Hepatocyte (in vitro differentiated cells): ENCODE measurements at regions not wholly inside any gene's neighbourhood (a gene's known extent, or its start where the extent isn't known, plus 50 kb on each side); places are given as distances from the start of the nearest gene placed in this dataset.

ENCODE experiments used
- EZH2 ChIP-seq: fragments of 200-600 bp; sonication (generic); IDR thresholded peaks from 2 replicates; pipeline ENCODE4 v1.6.1; 2016; ENCODE audit warnings: antibody characterized with exemption, mild to moderate bottlenecking, borderline replicate concordance
- EZH2phosphoT487 ChIP-seq: fragments of 200-600 bp; sonication (generic); IDR thresholded peaks from one replicate; pipeline ENCODE4 v1.6.1; 2018; ENCODE audit warnings: antibody characterized with exemption, mild to moderate bottlenecking, low read depth, moderate library complexity; ENCODE audit not compliant: unreplicated experiment, severe bottlenecking
- TF ChIP-seq, protein P1 (sequence below): fragments of 200-600 bp; sonication (generic); IDR thresholded peaks from 2 replicates; pipeline ENCODE4 v1.5.1; 2016; ENCODE audit warnings: antibody characterized with exemption, mild to moderate bottlenecking; ENCODE audit not compliant: poor library complexity

DNA sequence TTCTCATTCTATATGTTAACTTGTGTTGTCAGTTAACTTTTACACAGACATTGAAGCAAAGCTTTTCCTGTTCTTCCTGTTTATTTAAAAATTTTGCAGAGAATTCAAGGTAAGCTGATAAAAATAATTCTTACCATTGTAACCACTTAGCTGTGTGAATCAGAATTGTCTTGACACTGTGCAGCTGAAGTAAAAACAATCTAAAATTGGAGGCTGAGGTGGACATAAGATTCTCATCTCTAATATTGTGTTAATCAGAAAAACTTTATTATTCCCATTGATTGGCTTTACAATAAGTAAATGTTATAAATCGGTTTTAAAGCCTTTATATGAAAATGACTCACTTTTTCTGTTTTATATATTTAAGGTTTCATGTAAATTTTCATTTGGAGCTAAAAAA, 240.3 kb upstream of the PLEKHG7 start:
- TF ChIP-seq, protein P1, sequence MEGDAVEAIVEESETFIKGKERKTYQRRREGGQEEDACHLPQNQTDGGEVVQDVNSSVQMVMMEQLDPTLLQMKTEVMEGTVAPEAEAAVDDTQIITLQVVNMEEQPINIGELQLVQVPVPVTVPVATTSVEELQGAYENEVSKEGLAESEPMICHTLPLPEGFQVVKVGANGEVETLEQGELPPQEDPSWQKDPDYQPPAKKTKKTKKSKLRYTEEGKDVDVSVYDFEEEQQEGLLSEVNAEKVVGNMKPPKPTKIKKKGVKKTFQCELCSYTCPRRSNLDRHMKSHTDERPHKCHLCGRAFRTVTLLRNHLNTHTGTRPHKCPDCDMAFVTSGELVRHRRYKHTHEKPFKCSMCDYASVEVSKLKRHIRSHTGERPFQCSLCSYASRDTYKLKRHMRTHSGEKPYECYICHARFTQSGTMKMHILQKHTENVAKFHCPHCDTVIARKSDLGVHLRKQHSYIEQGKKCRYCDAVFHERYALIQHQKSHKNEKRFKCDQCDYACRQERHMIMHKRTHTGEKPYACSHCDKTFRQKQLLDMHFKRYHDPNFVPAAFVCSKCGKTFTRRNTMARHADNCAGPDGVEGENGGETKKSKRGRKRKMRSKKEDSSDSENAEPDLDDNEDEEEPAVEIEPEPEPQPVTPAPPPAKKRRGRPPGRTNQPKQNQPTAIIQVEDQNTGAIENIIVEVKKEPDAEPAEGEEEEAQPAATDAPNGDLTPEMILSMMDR = no peak
- no peak for TF ChIP-seq EZH2
- TF ChIP-seq EZH2phosphoT487 = no peak
